ENCODE measurements at regions not wholly inside any gene's neighbourhood (a gene's known extent, or its start where the extent isn't known, plus 50 kb on each side); places are given as distances from the start of the nearest gene placed in this dataset.

GRCh38 chr18:51865538-51865937 is 474.5 kb upstream of the DCC start:
- Histone ChIP-seq H4K5ac (ENCODE audit: insufficient read length, low read depth, low read length) (no peak overlapping the region), H3K4me2 (ENCODE audit: insufficient read depth, insufficient read length, low read length) (no peak overlapping the region), H3K4me1 (ENCODE audit: insufficient read depth, low read length) (no peaks in the 10 kb centered on the region), H2BK5ac (ENCODE audit: insufficient read length, low read length) (no peak overlapping the region), H3K79me2 (ENCODE audit: insufficient read depth, low read length) (no peaks in the 10 kb centered on the region), H2BK15ac (ENCODE audit: low read depth, low read length) (no peak overlapping the region), H3K23me2 (ENCODE audit: insufficient read length, low read depth, low read length, poor library complexity, severe bottlenecking) (no peaks in the 10 kb centered on the region), H3K14ac (ENCODE audit: insufficient read depth, low read length) (no peak overlapping the region), H3K27ac (ENCODE audit: insufficient read length, low read depth, low read length) (no peak overlapping the region), H3K9ac (ENCODE audit: extremely low read depth, insufficient read length, low read length) (no peak overlapping the region), H2AK5ac (ENCODE audit: insufficient read length, low read length) (no peak overlapping the region), H4K91ac (ENCODE audit: insufficient read length, low read depth, low read length) (no peak overlapping the region), H3K27me3 (ENCODE audit: insufficient read depth, low read length) (no peaks in the 10 kb centered on the region), H2BK20ac (ENCODE audit: low read depth, low read length, poor library complexity, severe bottlenecking) (no peak overlapping the region), H3K56ac (ENCODE audit: insufficient read length, low read depth, low read length) (no peak overlapping the region), H3K79me1 (ENCODE audit: insufficient read depth, low read depth, low read length, poor library complexity, severe bottlenecking) (no peaks in the 10 kb centered on the region), H2AFZ (ENCODE audit: low read length) (no peak overlapping the region), H3T11ph (ENCODE audit: low read length) (no peak overlapping the region), H4K20me1 (ENCODE audit: control insufficient read depth, insufficient read depth, insufficient read length) (no peaks in the 10 kb centered on the region), H2BK12ac (ENCODE audit: insufficient read length, low read depth, low read length) (no peak overlapping the region), H4K8ac (replicated peaks; ENCODE audit: insufficient read length, low read depth, low read length) (no peak overlapping the region), H3K4ac (ENCODE audit: low read depth, low read length) (no peak overlapping the region), H2BK120ac (ENCODE audit: low read depth, low read length, poor library complexity, severe bottlenecking) (no peak overlapping the region), H3K9me3 (ENCODE audit: control insufficient read depth, low read depth, low read length) (no peaks in the 10 kb centered on the region), H3K23ac (ENCODE audit: insufficient read length, low read depth, low read length) (no peak overlapping the region), H3K18ac (ENCODE audit: insufficient read length, low read depth, low read length) (no peak overlapping the region)
- peaks cover 15 to 18% of the 10 kb centered on the region in 2 experiments for H3K9me3 Mint-ChIP-seq
- no peak overlapping the region for H3K27ac Mint-ChIP-seq
- no peak for TF ChIP-seq CTCF (conservative IDR thresholded peaks at IDR 0.05)
- DNase-seq: no peak
- no peaks in the 10 kb centered on the region; the same call in 1 of the 2 replicates for H3K27me3 Mint-ChIP-seq (ENCODE audit: low read depth)
- WGBS (ENCODE audit: extremely low coverage, insufficient read length, low lambda C conversion rate): no CpG with 5 or more reads among the region's 1 CpG
- peaks cover 4 to 7% (median 5%) of the 10 kb centered on the region in 3 experiments; a peak in 5 of 7 replicates for H3K36me3 Mint-ChIP-seq (ENCODE audit: insufficient read depth in 1 of 3, low read depth in 3 of 3)
- H3K4me1 Mint-ChIP-seq: no peaks in the 10 kb centered on the region
- no peak overlapping the region for H3K4me3 Mint-ChIP-seq
